ENCODE measurements at regions not wholly inside any gene's neighbourhood (a gene's known extent, or its start where the extent isn't known, plus 50 kb on each side); places are given as distances from the start of the nearest gene placed in this dataset.
"Not testable (repeated sequence)": the region's sequence is repeated elsewhere in the genome, so short reads cannot be mapped to it uniquely, and the experiment has no call there.

- intact Hi-C loops (cut with micrococcal nuclease; ENCODE audit: unreplicated experiment), result no loop called here
- Histone ChIP-seq H3K4me3 (ENCODE audit: low read depth, low read length) (no peak overlapping the region), H3K27me3 (replicated peaks; ENCODE audit: control insufficient read depth, insufficient read depth, low read length) (no peaks in the 10 kb centered on the region), H3K9me3 (no peaks in the 10 kb centered on the region), H3K4me1 (no peaks in the 10 kb centered on the region), H3K36me3 (ENCODE audit: control insufficient read depth, insufficient read depth, low read length) (no peaks in the 10 kb centered on the region)
- Mint-ChIP-seq H3K27me3 (ENCODE audit: insufficient read depth, unreplicated experiment) (no peaks in the 10 kb centered on the region), H3K4me1 (ENCODE audit: low read depth, unreplicated experiment) (no peaks in the 10 kb centered on the region), H3K36me3 (ENCODE audit: insufficient read depth, unreplicated experiment) (no peaks in the 10 kb centered on the region), H3K4me3 (ENCODE audit: unreplicated experiment) (no peak overlapping the region), H3K9me3 (ENCODE audit: unreplicated experiment) (no peaks in the 10 kb centered on the region), H3K27ac (ENCODE audit: unreplicated experiment) (no peak overlapping the region)
- BruUV-seq (replicated peaks), result no TSS peak
- ChIA-PET CTCF (no interaction called here), POLR2A (no interaction called here)
- TF ChIP-seq CTCF (IDR thresholded peaks at IDR 0.05; ENCODE audit: insufficient read depth in 1 of 2, low read depth in 1 of 2, low read length in 1 of 2, severe bottlenecking in 1 of 2, unreplicated experiment in 1 of 2), result no peak
- no peak for DNase-seq
Observed at GRCh38 chr14:35193161-35193560, 70.8 kb downstream of the PRORP start.

- H3K4me1 Mint-ChIP-seq (ENCODE audit: low read depth, unreplicated experiment); POLR2A ChIA-PET; H3K27me3 Mint-ChIP-seq (ENCODE audit: insufficient read depth, unreplicated experiment); BruUV-seq (replicated peaks); intact Hi-C loops (cut with micrococcal nuclease; ENCODE audit: unreplicated experiment); H3K27ac Mint-ChIP-seq (ENCODE audit: unreplicated experiment); H3K4me3 ChIP-seq (ENCODE audit: low read depth, low read length); DNase-seq; H3K27me3 ChIP-seq (replicated peaks; ENCODE audit: control insufficient read depth, insufficient read depth, low read length); H3K36me3 Mint-ChIP-seq (ENCODE audit: insufficient read depth, unreplicated experiment); H3K4me1 ChIP-seq; H3K9me3 Mint-ChIP-seq (ENCODE audit: unreplicated experiment); H3K9me3 ChIP-seq; CTCF ChIA-PET; H3K4me3 Mint-ChIP-seq (ENCODE audit: unreplicated experiment); H3K36me3 ChIP-seq (ENCODE audit: control insufficient read depth, insufficient read depth, low read length): not testable (repeated sequence)
Observed at GRCh38 chr14:35194183-35194582, 71.8 kb downstream of the PRORP start.

- no peaks in the 10 kb centered on the region for H3K36me3 Mint-ChIP-seq (ENCODE audit: insufficient read depth, unreplicated experiment)
- no peak overlapping the region for H3K27ac Mint-ChIP-seq (ENCODE audit: unreplicated experiment)
Observed at GRCh38 chr14:35196571-35196970, 74.2 kb downstream of the PRORP start.

More at GRCh38 chr14:35196571-35196970, 74.2 kb downstream of the PRORP start:
- no peak overlapping the region for H3K4me3 ChIP-seq (ENCODE audit: low read depth, low read length)
- TF ChIP-seq CTCF (IDR thresholded peaks at IDR 0.05; ENCODE audit: insufficient read depth in 1 of 2, low read depth in 1 of 2, low read length in 1 of 2, severe bottlenecking in 1 of 2, unreplicated experiment in 1 of 2), result no peak
- DNase-seq, result no peak
- H3K27me3 Mint-ChIP-seq (ENCODE audit: insufficient read depth, unreplicated experiment), result no peaks in the 10 kb centered on the region
- H3K27me3 ChIP-seq (replicated peaks; ENCODE audit: control insufficient read depth, insufficient read depth, low read length), result no peaks in the 10 kb centered on the region
- H3K36me3 ChIP-seq (ENCODE audit: control insufficient read depth, insufficient read depth, low read length), result no peaks in the 10 kb centered on the region
- ChIA-PET CTCF (no interaction called here), POLR2A (no interaction called here)
- no peaks in the 10 kb centered on the region for H3K9me3 ChIP-seq
- no peaks in the 10 kb centered on the region for H3K9me3 Mint-ChIP-seq (ENCODE audit: unreplicated experiment)
- no peak overlapping the region for H3K4me3 Mint-ChIP-seq (ENCODE audit: unreplicated experiment)
- intact Hi-C loops (cut with micrococcal nuclease; ENCODE audit: unreplicated experiment), result no loop called here
- no peaks in the 10 kb centered on the region for H3K4me1 Mint-ChIP-seq (ENCODE audit: low read depth, unreplicated experiment)
- BruUV-seq (replicated peaks), result no TSS peak
- H3K4me1 ChIP-seq, result no peaks in the 10 kb centered on the region

Measured in Caco-2 (cell line).